Activated CD4-positive, alpha-beta memory T cell treated with anti-CD3 and anti-CD28 coated beads for 36 hours (primary cell): ENCODE measurements at regions not wholly inside any gene's neighbourhood (a gene's known extent, or its start where the extent isn't known, plus 50 kb on each side); places are given as distances from the start of the nearest gene placed in this dataset.
"Not testable (repeated sequence)": the region's sequence is repeated elsewhere in the genome, so short reads cannot be mapped to it uniquely, and the experiment has no call there.

Experiments
- CTCF ChIA-PET: fragments of 350-600 bp; sonication (Branson Sonifier 250); formaldehyde crosslinking; loops from one replicate; lab custom pipeline; 2021; ENCODE audit warnings: antibody characterized with exemption, inconsistent platforms; lab: Charles Lee
- POLR2A ChIA-PET: fragments of 350-600 bp; sonication (Branson Sonifier 250); formaldehyde crosslinking; loops from one replicate; lab custom pipeline; 2021; ENCODE audit warnings: antibody characterized with exemption; lab: Charles Lee
- DNase-seq: peaks from one replicate; pipeline ENCODE4 v3.0.0-alpha.2; 2020
- H3K27ac Mint-ChIP-seq: one replicate; pipeline ENCODE4 v1.8.0; 2021; ENCODE audit warnings: mixed read lengths
- H3K27me3 Mint-ChIP-seq: one replicate; pipeline ENCODE4 v1.8.0; 2021; ENCODE audit warnings: mixed read lengths
- H3K36me3 Mint-ChIP-seq: one replicate; pipeline ENCODE4 v1.8.0; 2021; ENCODE audit warnings: mixed read lengths
- H3K4me1 Mint-ChIP-seq: one replicate; pipeline ENCODE4 v1.8.0; 2021; ENCODE audit warnings: low read depth, mixed read lengths
- H3K4me3 Mint-ChIP-seq: one replicate; pipeline ENCODE4 v1.8.0; 2021; ENCODE audit warnings: mild to moderate bottlenecking, mixed read lengths
- H3K9me3 Mint-ChIP-seq: one replicate; pipeline ENCODE4 v1.8.0; 2021; ENCODE audit warnings: mixed read lengths
- intact Hi-C: fragments of 100-400 bp; cut with micrococcal nuclease; formaldehyde crosslinking; loops from one replicate; pipeline ENCODE4 v1.15.1; 2023

DNA sequence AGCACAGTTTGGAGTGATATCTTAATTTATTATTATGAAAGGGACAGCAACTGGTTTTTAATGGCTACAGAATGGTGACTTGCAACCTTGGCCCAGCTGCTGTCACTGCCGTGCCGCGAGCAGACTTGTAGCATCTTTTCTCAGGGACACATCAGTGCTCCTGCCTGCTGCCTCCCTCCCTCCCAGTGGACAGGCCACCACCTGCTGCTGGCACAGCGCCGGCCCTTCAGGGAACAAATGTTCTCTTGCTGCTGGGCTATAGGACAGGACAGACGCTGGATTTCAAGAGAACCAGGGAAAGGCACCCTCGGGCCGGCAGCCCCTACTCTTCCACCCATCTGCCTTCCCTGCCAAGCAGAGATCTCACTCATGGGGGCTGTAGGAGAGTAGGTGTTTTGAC is 413.8 kb upstream of the NFIA start:
- ChIA-PET POLR2A (no interaction called here), CTCF (no interaction called here)
- no peak overlapping the region for H3K27ac Mint-ChIP-seq
- no peaks in the 10 kb centered on the region for H3K9me3 Mint-ChIP-seq
- no peaks in the 10 kb centered on the region for H3K36me3 Mint-ChIP-seq
- H3K4me3 Mint-ChIP-seq: no peak overlapping the region
- no peaks in the 10 kb centered on the region for H3K27me3 Mint-ChIP-seq
- H3K4me1 Mint-ChIP-seq: no peaks in the 10 kb centered on the region
- no peak for DNase-seq
- intact Hi-C loops: no loop called here

DNA sequence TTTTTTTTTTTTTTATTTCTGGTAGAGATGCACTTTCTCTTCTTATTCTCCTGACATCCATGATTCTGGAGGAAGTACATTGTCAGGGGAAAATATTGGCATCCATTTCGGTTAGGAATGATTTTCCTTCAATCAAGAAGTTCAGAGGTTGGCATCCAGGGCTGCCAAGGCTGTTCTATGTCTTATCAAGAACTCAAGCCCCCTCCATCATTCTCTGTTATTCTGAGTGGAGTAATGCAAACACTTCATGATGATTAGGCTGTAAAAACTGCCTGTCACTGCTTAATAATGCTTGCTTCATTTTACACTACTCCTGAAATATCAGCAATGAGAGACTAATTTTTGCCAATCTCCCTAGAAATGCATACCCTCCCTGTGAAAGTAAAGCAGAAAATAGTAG is 417.1 kb upstream of the NFIA start:
- Mint-ChIP-seq H3K27ac (no peak overlapping the region), H3K27me3 (no peaks in the 10 kb centered on the region), H3K36me3 (no peaks in the 10 kb centered on the region), H3K4me1 (no peaks in the 10 kb centered on the region), H3K9me3 (no peaks in the 10 kb centered on the region), H3K4me3 (no peak overlapping the region)
- CTCF ChIA-PET: no interaction called here
- intact Hi-C loops: no loop called here
- DNase-seq: no peak
- POLR2A ChIA-PET: no interaction called here

DNA sequence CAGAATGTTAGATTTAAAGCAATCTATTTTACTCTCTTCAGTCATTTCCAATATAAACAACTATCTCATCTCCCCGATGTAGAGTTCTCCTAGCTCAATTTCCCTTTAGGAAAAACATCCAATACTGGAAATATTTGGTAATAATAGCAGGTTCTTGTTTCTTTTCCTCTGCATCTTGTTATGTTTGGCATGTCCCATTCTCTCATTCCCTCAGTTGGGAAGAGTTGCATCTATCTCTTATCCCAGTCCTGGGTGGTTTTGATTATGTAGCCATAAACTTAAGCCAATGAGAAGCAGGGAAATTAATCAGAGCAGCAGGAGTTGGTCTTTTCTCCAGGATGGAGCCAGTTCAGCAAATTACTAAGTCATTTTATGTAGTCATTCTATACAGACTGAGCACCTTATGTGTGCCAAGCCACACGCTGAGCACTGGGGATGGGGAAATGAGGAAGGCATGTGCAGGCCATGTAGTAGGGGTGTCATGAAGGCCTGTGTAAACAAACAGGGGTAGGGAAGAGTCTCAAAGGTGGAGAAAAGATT is 418.2 kb upstream of the NFIA start:
- Mint-ChIP-seq H3K27ac (no peak overlapping the region), H3K4me1 (no peaks in the 10 kb centered on the region), H3K27me3 (no peaks in the 10 kb centered on the region), H3K36me3 (no peaks in the 10 kb centered on the region), H3K9me3 (no peaks in the 10 kb centered on the region), H3K4me3 (no peak overlapping the region)
- ChIA-PET POLR2A (no interaction called here), CTCF (no interaction called here)
- no peak for DNase-seq
- intact Hi-C loops: no loop called here

DNA sequence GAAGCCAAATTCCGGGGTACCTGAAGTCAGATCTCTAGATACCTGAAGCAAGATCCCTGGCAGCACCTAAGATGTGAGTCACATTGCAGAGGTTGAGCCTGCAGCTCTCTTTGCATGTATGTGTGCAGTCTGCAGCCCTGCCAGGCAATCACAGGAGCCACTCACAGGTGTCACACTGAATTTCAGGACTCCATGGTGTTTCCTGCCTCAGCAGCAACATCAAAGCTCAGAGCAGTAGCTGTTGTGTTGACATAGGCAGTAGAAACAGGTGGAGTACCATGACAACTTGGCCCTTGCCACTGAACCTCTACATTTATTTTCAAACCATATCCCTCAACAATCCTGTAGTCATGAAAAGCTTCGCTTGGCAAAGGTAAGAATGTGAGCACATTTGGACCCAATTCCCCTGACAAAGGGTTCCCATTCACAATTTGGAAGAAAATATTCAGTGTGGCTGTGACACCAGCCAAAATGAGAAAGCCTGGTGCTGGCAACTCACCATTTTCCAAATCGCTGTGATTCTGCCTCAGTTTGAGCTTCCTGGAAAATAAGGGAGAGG is 419.8 kb upstream of the NFIA start:
- Mint-ChIP-seq H3K27ac (no peak overlapping the region), H3K4me3 (no peak overlapping the region), H3K9me3 (no peaks in the 10 kb centered on the region), H3K36me3 (no peaks in the 10 kb centered on the region), H3K4me1 (no peaks in the 10 kb centered on the region), H3K27me3 (no peaks in the 10 kb centered on the region)
- CTCF ChIA-PET: no interaction called here
- no peak for DNase-seq
- intact Hi-C loops: no loop called here
- POLR2A ChIA-PET: no interaction called here

DNA sequence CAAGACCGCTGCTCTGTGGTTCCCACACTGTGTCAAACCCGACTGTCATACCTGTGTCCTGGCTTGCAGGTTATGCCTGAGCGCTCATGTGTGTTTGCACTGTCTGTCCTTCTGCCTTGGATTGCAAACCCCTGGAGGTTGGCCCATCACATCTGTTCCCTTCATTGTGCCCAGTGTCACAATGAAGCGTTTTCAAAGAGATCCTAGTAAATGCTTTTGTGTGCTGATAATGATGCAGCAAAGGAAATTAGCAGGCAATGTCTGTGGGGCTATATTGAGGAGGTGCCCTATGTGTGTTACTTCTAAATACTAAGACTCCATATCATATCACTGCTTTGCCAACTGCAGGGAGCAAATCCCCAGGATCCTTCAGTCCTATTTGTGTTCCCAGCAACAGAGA is 424.4 kb upstream of the NFIA start:
- CTCF ChIA-PET: no interaction called here
- POLR2A ChIA-PET: interaction anchor here (0.5 kb wide), 1 partner anchor 203 kb away, joined by 3 read pairs; no protein-coding TSS in a partner anchor
- no peak overlapping the region for H3K27ac Mint-ChIP-seq
- H3K4me3 Mint-ChIP-seq: no peak overlapping the region
- no peak for DNase-seq
- H3K27me3 Mint-ChIP-seq: no peaks in the 10 kb centered on the region
- H3K4me1 Mint-ChIP-seq: no peaks in the 10 kb centered on the region
- no peaks in the 10 kb centered on the region for H3K36me3 Mint-ChIP-seq
- peaks cover 5% of the 10 kb centered on the region for H3K9me3 Mint-ChIP-seq
- intact Hi-C loops: no loop called here

DNA sequence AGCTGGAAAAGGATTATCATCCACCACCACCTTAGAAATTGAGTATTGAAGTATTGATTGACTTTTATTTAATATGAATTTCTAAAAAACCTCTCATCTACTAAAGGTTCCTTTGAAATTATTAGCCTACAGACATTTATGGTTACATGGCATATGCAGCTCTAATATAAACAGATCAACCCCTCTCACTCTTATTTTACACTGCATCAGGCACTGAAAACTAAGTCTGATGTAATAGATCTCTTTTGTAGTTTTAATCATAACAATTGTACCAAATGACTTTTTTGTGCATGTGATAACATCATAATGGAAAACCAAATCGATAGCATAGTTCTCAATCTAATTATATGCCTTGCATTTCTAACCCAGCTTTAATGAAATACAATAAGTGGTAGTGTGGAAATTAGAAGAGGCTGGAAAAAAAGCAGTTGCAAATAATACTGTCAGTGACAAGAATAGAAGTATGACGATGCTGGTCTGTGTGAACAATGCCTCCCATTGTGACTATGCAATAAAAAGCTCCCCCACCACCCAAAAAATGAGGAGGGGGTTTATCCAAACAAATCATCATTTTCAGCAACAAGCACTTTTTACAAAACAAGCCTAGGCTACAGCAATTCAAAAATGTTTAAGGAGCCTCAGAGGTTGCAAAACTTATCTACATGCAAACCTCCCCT is 426.5 kb upstream of the NFIA start:
- Mint-ChIP-seq H3K4me1 (no peaks in the 10 kb centered on the region), H3K9me3 (peaks cover 8% of the 10 kb centered on the region), H3K36me3 (no peaks in the 10 kb centered on the region), H3K27me3 (no peaks in the 10 kb centered on the region), H3K27ac (no peak overlapping the region), H3K4me3 (no peak overlapping the region)
- POLR2A ChIA-PET: no interaction called here
- CTCF ChIA-PET: no interaction called here
- DNase-seq: no peak
- intact Hi-C loops: no loop called here

DNA sequence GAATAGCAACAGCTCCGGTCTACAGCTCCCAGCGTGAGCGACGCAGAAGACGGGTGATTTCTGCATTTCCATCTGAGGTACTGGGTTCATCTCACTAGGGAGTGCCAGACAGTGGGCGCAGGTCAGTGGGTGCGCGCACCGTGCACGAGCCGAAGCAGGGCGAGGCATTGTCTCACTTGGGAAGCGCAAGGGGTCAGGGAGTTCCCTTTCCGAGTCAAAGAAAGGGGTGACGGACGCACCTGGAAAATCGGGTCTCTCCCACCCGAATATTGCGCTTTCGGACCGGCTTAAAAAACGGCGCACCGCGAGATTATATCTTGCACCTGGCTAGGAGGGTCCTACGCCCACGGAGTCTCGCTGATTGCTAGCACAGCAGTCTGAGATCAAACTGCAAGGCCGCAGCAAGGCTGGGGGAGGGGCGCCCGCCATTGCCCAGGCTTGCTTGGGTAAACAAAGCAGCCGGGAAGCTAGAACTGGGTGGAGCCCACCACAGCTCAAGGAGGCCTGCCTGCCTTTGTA is 442.3 kb upstream of the NFIA start:
- H3K9me3 Mint-ChIP-seq, CTCF ChIA-PET, intact Hi-C loops, POLR2A ChIA-PET, H3K4me3 Mint-ChIP-seq, H3K36me3 Mint-ChIP-seq, H3K27ac Mint-ChIP-seq, H3K4me1 Mint-ChIP-seq, DNase-seq, H3K27me3 Mint-ChIP-seq: not testable (repeated sequence)

DNA sequence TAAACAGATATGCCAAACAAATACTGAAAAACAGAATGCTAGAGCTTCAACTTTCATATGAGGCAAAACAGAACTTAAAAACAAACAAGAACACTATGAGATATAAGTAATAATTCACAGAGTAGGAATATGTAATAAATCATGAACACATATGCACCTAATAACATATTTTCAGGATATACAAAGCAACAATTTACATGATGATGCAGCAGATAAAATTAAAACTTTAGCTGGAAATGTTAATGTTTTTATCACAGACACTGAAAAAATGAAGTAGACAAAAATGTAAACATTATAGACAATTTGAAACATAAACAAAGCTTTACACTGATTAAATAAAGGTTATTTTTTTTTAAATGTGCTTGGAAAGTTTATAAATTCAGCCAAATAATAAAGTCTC is 443.1 kb upstream of the NFIA start:
- CTCF ChIA-PET: no interaction called here
- Mint-ChIP-seq H3K9me3 (peaks cover 2% of the 10 kb centered on the region), H3K4me3 (no peak overlapping the region), H3K27ac (no peak overlapping the region), H3K36me3 (no peaks in the 10 kb centered on the region), H3K4me1 (no peaks in the 10 kb centered on the region), H3K27me3 (no peaks in the 10 kb centered on the region)
- POLR2A ChIA-PET: no interaction called here
- intact Hi-C loops: no loop called here
- no peak for DNase-seq

DNA sequence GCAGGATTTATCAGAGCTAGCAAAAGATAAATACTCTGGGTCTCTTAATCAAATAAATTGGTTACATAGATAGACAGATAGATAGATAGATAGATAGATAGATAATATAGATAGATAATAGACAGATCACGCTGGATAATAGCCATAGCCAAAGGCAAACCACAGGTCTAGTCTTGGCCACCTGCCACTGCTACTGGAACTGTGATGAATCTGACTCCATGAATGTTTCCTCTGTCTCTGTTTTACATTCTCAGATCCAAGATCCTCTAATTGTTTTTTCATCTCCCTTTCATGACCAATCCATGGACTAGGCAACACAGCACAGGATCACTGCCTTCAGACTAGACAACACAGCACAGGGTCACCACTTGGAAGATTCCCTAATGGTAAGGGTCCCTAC is 444.7 kb upstream of the NFIA start:
- Mint-ChIP-seq H3K4me1 (no peaks in the 10 kb centered on the region), H3K36me3 (no peaks in the 10 kb centered on the region), H3K27ac (no peak overlapping the region), H3K27me3 (no peaks in the 10 kb centered on the region), H3K4me3 (no peak overlapping the region), H3K9me3 (peaks cover 2% of the 10 kb centered on the region)
- POLR2A ChIA-PET: no interaction called here
- CTCF ChIA-PET: no interaction called here
- intact Hi-C loops: no loop called here
- no peak for DNase-seq

DNA sequence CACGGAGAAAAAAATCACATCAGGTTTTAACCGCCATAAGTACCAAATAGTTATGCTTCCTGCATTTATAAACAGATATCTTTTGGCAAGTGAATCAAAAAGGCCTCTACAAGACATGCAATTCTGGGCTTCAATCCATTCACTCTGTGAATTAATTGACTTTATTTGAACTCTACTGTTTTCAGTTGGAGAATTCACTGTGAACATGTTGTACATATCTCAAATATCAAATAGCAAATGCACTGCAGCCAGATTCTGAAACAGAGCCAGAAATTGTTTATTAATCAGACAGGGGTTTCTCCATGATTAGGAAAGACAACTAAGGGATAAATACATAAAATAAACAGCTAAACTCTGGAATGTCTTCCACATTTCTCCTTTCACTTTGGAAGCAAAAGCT is 445.4 kb upstream of the NFIA start:
- H3K36me3 Mint-ChIP-seq: no peaks in the 10 kb centered on the region
- DNase-seq: no peak
- no peaks in the 10 kb centered on the region for H3K27me3 Mint-ChIP-seq
- H3K27ac Mint-ChIP-seq: no peak overlapping the region
- CTCF ChIA-PET: no interaction called here
- H3K4me3 Mint-ChIP-seq: no peak overlapping the region
- intact Hi-C loops: no loop called here
- POLR2A ChIA-PET: no interaction called here
- peaks cover 2% of the 10 kb centered on the region for H3K9me3 Mint-ChIP-seq
- no peaks in the 10 kb centered on the region for H3K4me1 Mint-ChIP-seq

DNA sequence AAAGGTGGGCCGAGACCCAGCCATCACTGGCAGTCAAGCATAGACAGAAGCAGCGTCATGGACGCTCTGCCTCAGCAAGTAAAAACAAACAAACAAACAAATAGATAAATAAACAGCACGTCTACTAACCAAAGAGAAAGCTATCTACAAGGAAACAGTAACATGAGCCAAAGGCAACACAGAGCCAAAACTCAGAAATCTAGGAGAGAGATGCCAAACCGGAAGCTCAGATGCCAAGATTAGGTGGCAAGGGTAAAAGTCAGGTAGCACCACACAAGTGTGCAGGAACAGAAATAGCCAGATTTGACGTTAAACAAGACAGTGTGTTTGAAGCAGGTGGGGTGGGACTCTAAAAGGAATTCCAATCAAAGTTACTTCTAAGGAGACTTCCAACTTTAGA is 448.3 kb upstream of the NFIA start:
- ChIA-PET CTCF (no interaction called here), POLR2A (no interaction called here)
- H3K4me1 Mint-ChIP-seq: no peaks in the 10 kb centered on the region
- DNase-seq: no peak
- intact Hi-C loops: no loop called here
- H3K9me3 Mint-ChIP-seq: peaks cover under 1% of the 10 kb centered on the region
- H3K27me3 Mint-ChIP-seq: no peaks in the 10 kb centered on the region
- no peak overlapping the region for H3K27ac Mint-ChIP-seq
- H3K36me3 Mint-ChIP-seq: no peaks in the 10 kb centered on the region
- no peak overlapping the region for H3K4me3 Mint-ChIP-seq

DNA sequence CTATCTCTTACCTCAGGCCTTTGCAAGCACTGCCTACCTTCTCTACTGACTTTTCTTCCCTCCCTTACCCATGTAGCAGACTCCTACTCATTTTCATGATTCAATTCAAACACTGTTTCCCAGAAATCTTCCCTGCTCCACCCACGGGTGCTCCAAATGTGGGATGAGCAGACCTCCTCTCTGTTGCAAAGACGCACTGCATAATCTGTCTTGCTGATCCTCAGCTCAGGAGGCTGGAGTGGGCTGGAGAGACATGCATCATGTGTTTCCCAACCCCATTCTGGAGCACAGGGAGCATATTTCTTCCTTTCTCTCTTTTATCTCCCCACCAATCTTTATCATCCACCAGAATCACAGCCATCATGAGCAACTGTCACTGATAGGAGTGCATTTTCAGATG is 459.9 kb upstream of the NFIA start:
- H3K27ac Mint-ChIP-seq: no peak overlapping the region
- POLR2A ChIA-PET: no interaction called here
- CTCF ChIA-PET: no interaction called here
- no peak overlapping the region for H3K4me3 Mint-ChIP-seq
- H3K36me3 Mint-ChIP-seq: no peaks in the 10 kb centered on the region
- no peaks in the 10 kb centered on the region for H3K9me3 Mint-ChIP-seq
- intact Hi-C loops: no loop called here
- peaks cover 2% of the 10 kb centered on the region for H3K27me3 Mint-ChIP-seq
- H3K4me1 Mint-ChIP-seq: no peaks in the 10 kb centered on the region
- DNase-seq: no peak

DNA sequence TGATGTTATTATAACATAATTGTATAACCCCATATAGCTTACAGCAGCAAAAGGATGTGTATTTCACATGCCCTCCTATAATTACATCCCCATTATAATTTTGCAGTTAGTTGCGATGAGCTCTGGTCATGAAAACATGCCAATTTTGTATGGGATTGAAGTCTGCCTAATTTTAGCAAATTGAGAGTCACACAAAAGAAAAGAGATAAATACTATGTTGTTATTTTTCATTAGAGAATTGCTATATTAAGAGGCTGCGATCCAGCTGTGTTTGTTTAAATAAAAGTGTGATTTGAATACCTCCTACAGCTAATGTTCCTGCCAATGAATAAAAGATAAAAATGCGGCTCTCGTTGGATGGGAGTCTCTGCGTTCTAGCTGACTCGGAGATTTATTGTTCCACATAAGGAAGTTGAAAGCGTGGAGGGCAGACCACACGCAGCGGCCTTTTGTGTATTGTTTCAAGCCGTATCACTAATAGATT is 461.0 kb upstream of the NFIA start:
- Mint-ChIP-seq H3K9me3 (no peaks in the 10 kb centered on the region), H3K27ac (no peak overlapping the region), H3K36me3 (no peaks in the 10 kb centered on the region), H3K27me3 (peaks cover 2% of the 10 kb centered on the region), H3K4me3 (no peak overlapping the region), H3K4me1 (no peaks in the 10 kb centered on the region)
- intact Hi-C loops: no loop called here
- no peak for DNase-seq
- ChIA-PET POLR2A (no interaction called here), CTCF (no interaction called here)
